Peyer's patch (tissue), 4 donors: ENCODE measurements at regions not wholly inside any gene's neighbourhood (a gene's known extent, or its start where the extent isn't known, plus 50 kb on each side); places are given as distances from the start of the nearest gene placed in this dataset.

ENCODE experiments used
- DNase-seq, 3 donors: peaks; one replicate each; pipeline ENCODE4 v3.0.0-alpha.2; 2017 to 2019
- H3K27ac ChIP-seq, 4 donors: fragments of 200-600 bp; sonication (generic); one replicate each; pipeline ENCODE4 v1.5.1; 2016 to 2019
- H3K27me3 ChIP-seq, 2 donors: fragments of 200-600 bp; sonication (generic); one replicate each; pipeline ENCODE4 v1.5.1; 2019
- H3K36me3 ChIP-seq, 3 donors: fragments of 200-600 bp; sonication (generic); one replicate each; pipeline ENCODE4 v1.5.1; 2016 to 2019
- H3K4me1 ChIP-seq, 4 donors: fragments of 200-600 bp; sonication (generic); one replicate each; pipeline ENCODE4 v1.5.1; 2016 to 2019
- H3K4me3 ChIP-seq, 4 donors: fragments of 200-600 bp; sonication (generic); 1 replicate in 3 of 4; 2 replicates in 1 of 4; pipeline ENCODE4 v1.5.1; 2016 to 2019; ENCODE audit warnings: mild to moderate bottlenecking in 1 of 4
- H3K9me3 ChIP-seq, 4 donors: fragments of 200-600 bp; sonication (generic); one replicate each; pipeline ENCODE4 v1.5.1; 2016 to 2019; ENCODE audit warnings: mild to moderate bottlenecking in 1 of 4
- CTCF ChIP-seq, 6 experiments: fragments of 450-650 bp in 4 of 6; fragments of 200-600 bp in 2 of 6; sonication (generic) in 1 of 6; IDR thresholded peaks; one replicate each; pipeline ENCODE4 v1.5.1; 2017 to 2019; ENCODE audit warnings: antibody characterized with exemption in 6 of 6, mild to moderate bottlenecking in 3 of 6, moderate library complexity in 1 of 6
- POLR2A ChIP-seq, 2 donors: fragments of 450-650 bp; IDR thresholded peaks; one replicate each; pipeline ENCODE4 v1.5.1; 2017; ENCODE audit warnings: antibody characterized with exemption in 2 of 2, mild to moderate bottlenecking in 2 of 2, moderate library complexity in 2 of 2

GRCh38 chr3:1587426-1587825 lies 494.6 kb downstream of the CNTN6 start:
- TF ChIP-seq POLR2A (IDR thresholded peaks at IDR 0.05) (no peak), CTCF (IDR thresholded peaks at IDR 0.05) (no peak)
- no peak for DNase-seq
- H3K4me1 ChIP-seq, result no peaks in the 10 kb centered on the region
- H3K27me3 ChIP-seq, result no peaks in the 10 kb centered on the region
- H3K9me3 ChIP-seq, result no peaks in the 10 kb centered on the region
- no peak overlapping the region for H3K27ac ChIP-seq
- H3K4me3 ChIP-seq, result no peak overlapping the region
- H3K36me3 ChIP-seq, result no peaks in the 10 kb centered on the region

GRCh38 chr3:1591327-1592028 lies 498.7 kb downstream of the CNTN6 start:
- no peak for DNase-seq
- TF ChIP-seq POLR2A (IDR thresholded peaks at IDR 0.05) (no peak), CTCF (IDR thresholded peaks at IDR 0.05) (no peak)
- H3K4me3 ChIP-seq, result no peak overlapping the region
- H3K36me3 ChIP-seq, result no peaks in the 10 kb centered on the region
- H3K27me3 ChIP-seq, result no peaks in the 10 kb centered on the region
- H3K27ac ChIP-seq, result no peak overlapping the region
- H3K4me1 ChIP-seq, result no peaks in the 10 kb centered on the region
- no peaks in the 10 kb centered on the region for H3K9me3 ChIP-seq

GRCh38 chr3:1594940-1595339 lies 502.1 kb downstream of the CNTN6 start:
- H3K9me3 ChIP-seq, result no peaks in the 10 kb centered on the region
- TF ChIP-seq CTCF (IDR thresholded peaks at IDR 0.05) (no peak), POLR2A (IDR thresholded peaks at IDR 0.05) (no peak)
- H3K4me3 ChIP-seq, result no peak overlapping the region
- no peak overlapping the region for H3K27ac ChIP-seq
- H3K27me3 ChIP-seq, result no peaks in the 10 kb centered on the region
- DNase-seq, result no peak
- no peaks in the 10 kb centered on the region for H3K36me3 ChIP-seq
- H3K4me1 ChIP-seq, result no peaks in the 10 kb centered on the region

GRCh38 chr3:1600206-1600605 lies 498.5 kb upstream of the CNTN4 start:
- TF ChIP-seq POLR2A (IDR thresholded peaks at IDR 0.05) (no peak), CTCF (IDR thresholded peaks at IDR 0.05) (no peak)
- Histone ChIP-seq H3K36me3 (no peaks in the 10 kb centered on the region), H3K4me3 (no peak overlapping the region), H3K9me3 (no peaks in the 10 kb centered on the region), H3K4me1 (no peaks in the 10 kb centered on the region), H3K27ac (no peak overlapping the region), H3K27me3 (no peaks in the 10 kb centered on the region)
- DNase-seq, result no peak

- Histone ChIP-seq H3K4me3 (no peak overlapping the region), H3K9me3 (no peaks in the 10 kb centered on the region), H3K36me3 (no peaks in the 10 kb centered on the region), H3K4me1 (no peaks in the 10 kb centered on the region), H3K27ac (no peak overlapping the region), H3K27me3 (no peaks in the 10 kb centered on the region)
- TF ChIP-seq POLR2A (IDR thresholded peaks at IDR 0.05), result no peak
- DNase-seq, result no peak
Observed at GRCh38 chr3:1600700-1601418, 497.8 kb upstream of the CNTN4 start.

- Histone ChIP-seq H3K27ac (no peak overlapping the region), H3K4me1 (no peaks in the 10 kb centered on the region), H3K4me3 (no peak overlapping the region), H3K27me3 (no peaks in the 10 kb centered on the region), H3K9me3 (no peaks in the 10 kb centered on the region), H3K36me3 (no peaks in the 10 kb centered on the region)
- no peak for TF ChIP-seq CTCF (IDR thresholded peaks at IDR 0.05)
- no peak for TF ChIP-seq POLR2A (IDR thresholded peaks at IDR 0.05)
- DNase-seq, result no peak
Observed at GRCh38 chr3:1609416-1609815, 489.2 kb upstream of the CNTN4 start.
